ENCODE measurements at regions not wholly inside any gene's neighbourhood (a gene's known extent, or its start where the extent isn't known, plus 50 kb on each side); places are given as distances from the start of the nearest gene placed in this dataset.

DNA sequence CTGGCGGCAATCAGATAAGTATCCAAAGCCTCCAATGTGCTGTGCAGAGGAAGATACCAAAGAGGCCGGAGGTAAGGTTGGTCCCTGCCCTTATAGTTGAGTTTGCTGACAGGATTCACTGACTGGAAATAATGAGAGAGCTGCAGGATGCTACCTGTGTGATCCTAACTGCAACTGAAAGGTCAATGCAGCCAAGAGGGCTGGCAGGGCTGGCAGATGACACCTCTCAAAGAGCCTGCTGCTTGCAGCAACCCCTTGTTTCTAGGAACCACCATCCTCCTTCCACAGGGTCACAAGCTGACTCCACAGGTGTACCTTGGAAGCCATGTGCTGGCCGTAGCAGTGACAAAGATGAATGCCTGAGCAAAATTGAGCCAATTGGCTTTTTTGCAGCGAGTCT is 348.1 kb downstream of the DDX10 start:
- TF ChIP-seq POLR2A (IDR thresholded peaks at IDR 0.05; ENCODE audit: low read depth, low read length), result no peak
- no peak for TF ChIP-seq POLR2AphosphoS5 (IDR thresholded peaks at IDR 0.05; ENCODE audit: low read depth, low read length)

Measured in GM12892 (cell line).